ENCODE measurements at regions not wholly inside any gene's neighbourhood (a gene's known extent, or its start where the extent isn't known, plus 50 kb on each side); places are given as distances from the start of the nearest gene placed in this dataset.

GRCh38 chr3:170730071-170730812 is 139.8 kb downstream of the RPL22L1 start:
- peak overlapping the region; percentile 66 for H2AFZ ChIP-seq (ENCODE audit: low read depth, low read length)
- no peak overlapping the region for H3K9ac ChIP-seq (replicated peaks; ENCODE audit: extremely low read depth, insufficient read depth, low read length)
- FAIRE-seq (no peak), DNase-seq (ENCODE audit: low read depth, low spot score) (peak; percentile 54)
- H3K27me3 ChIP-seq (ENCODE audit: control insufficient read depth in 2 of 2, insufficient read depth in 2 of 2, low read length in 2 of 2): no peaks in the 10 kb centered on the region
- ChIA-PET CTCF (interaction anchor here (1.3 to 1.7 kb wide), 2 partner anchors 79 to 81 kb away, joined by 3 to 4 read pairs; no protein-coding TSS in a partner anchor), POLR2A (no interaction called here)
- no peaks in the 10 kb centered on the region for H3K9me1 ChIP-seq (replicated peaks; ENCODE audit: control insufficient read depth, extremely low read depth, insufficient read depth, low read length)
- H4K20me1 ChIP-seq (replicated peaks; ENCODE audit: control insufficient read depth, extremely low read depth, insufficient read depth, low read length): no peaks in the 10 kb centered on the region
- TF ChIP-seq POLR2AphosphoS5 (IDR thresholded peaks at IDR 0.05; ENCODE audit: insufficient read depth, low read depth, low read length): no peak
- no peak for TF ChIP-seq MAX (IDR thresholded peaks at IDR 0.05; ENCODE audit: insufficient read depth, insufficient read length)
- no peak for TF ChIP-seq POLR2A (IDR thresholded peaks at IDR 0.05; ENCODE audit: low read depth, low read length)
- TF ChIP-seq EZH2 (IDR thresholded peaks at IDR 0.05; ENCODE audit: borderline replicate concordance, low read depth, low read length, severe bottlenecking): no peak
- TF ChIP-seq FOS (IDR thresholded peaks at IDR 0.05; ENCODE audit: borderline replicate concordance, insufficient read depth, low read length): no peak
- no peak for TF ChIP-seq CTCF (IDR thresholded peaks at IDR 0.05; ENCODE audit: extremely low read depth in 1 of 2, insufficient read depth in 1 of 2, low read depth in 1 of 2, low read length in 2 of 2)
- no peak for TF ChIP-seq GATA2 (IDR thresholded peaks at IDR 0.05; ENCODE audit: insufficient read depth, insufficient read length, low read depth, low read length)
- TF ChIP-seq JUN (IDR thresholded peaks at IDR 0.05; ENCODE audit: borderline replicate concordance, insufficient read depth, insufficient read length, low read depth): no peak
- TF ChIP-seq MYC (IDR thresholded peaks at IDR 0.05; ENCODE audit: low read depth, low read length): no peak
- no peaks in the 10 kb centered on the region for H3K9me3 ChIP-seq (replicated peaks; ENCODE audit: control insufficient read depth, insufficient read depth, low read length)
- H3K4me2 ChIP-seq (ENCODE audit: insufficient read depth, low read length): no peak overlapping the region
- H3K4me1 ChIP-seq (ENCODE audit: control insufficient read depth, extremely low read depth, insufficient read depth, low read length): peaks cover 22% of the 10 kb centered on the region
- dilution Hi-C loops (cut with MboI; ENCODE audit: extremely low pct_ligation_motif_present, low sequenced_read_pairs) (no loop called here), intact Hi-C loops (cut with micrococcal nuclease) (no loop called here)
- H3K36me3 ChIP-seq (ENCODE audit: control insufficient read depth in 2 of 2, extremely low read depth in 1 of 2, insufficient read depth in 2 of 2, low read length in 2 of 2): no peaks in the 10 kb centered on the region
- H3K4me3 ChIP-seq (replicated peaks in 1 of 3; ENCODE audit: insufficient read depth in 1 of 3, low read depth in 1 of 3, low read length in 3 of 3): no peak overlapping the region
- no peaks in the 10 kb centered on the region for H3K79me2 ChIP-seq (ENCODE audit: control insufficient read depth, insufficient read depth, low read length)
- no peak overlapping the region for H3K27ac ChIP-seq (ENCODE audit: insufficient read depth, low read depth, low read length)
- BruUV-seq (replicated peaks): no TSS peak
